Posterior vena cava (tissue), 2 donors: ENCODE measurements at regions not wholly inside any gene's neighbourhood (a gene's known extent, or its start where the extent isn't known, plus 50 kb on each side); places are given as distances from the start of the nearest gene placed in this dataset.
"Not testable (repeated sequence)": the region's sequence is repeated elsewhere in the genome, so short reads cannot be mapped to it uniquely, and the experiment has no call there.

Experiments
- DNase-seq: peaks from one replicate; pipeline ENCODE4 v3.0.0-alpha.2; 2020; ENCODE audit warnings: low spot score
- intact Hi-C, 2 donors: fragments of 100-400 bp; cut with DNase I; formaldehyde crosslinking; loops; one replicate each; pipeline versions ENCODE4 v1.14.1 to v1.14.2; 2022 to 2023
- donor health status: DM: yes; HTN: yes; CAD: no.
- donor health status: DM: yes; HTN: yes; CAD: no.

DNA sequence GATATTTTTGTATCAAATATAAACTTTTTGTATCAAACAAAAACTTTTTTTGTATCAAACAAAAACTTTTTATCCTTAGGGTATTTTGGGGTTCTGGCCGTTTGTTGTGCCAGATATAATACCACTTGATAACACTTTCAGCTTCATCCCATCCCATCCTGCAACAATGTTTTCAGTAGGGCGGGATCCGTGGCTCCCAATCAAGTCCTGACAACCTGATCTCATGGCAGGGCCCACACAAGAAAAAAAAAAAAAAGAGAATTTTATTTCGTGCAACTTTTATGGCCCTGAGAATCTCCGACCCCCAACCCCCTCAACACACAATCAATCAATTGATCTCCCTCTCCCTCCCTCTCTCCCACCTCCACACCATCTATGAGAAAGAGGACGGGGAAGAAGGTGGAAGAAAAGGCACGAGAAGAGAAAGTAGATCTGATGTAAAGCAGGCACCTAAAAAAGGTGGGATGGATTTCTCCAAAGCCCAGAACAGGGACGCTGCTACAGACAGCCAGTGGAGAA is 4749.6 kb upstream of the OR11H1 start:
- intact Hi-C loops, result no loop called here
- no peak for DNase-seq

- DNase-seq, intact Hi-C loops: not testable (repeated sequence)
Measured at GRCh38 chr22:10779200-10779599, 4748.8 kb upstream of the OR11H1 start.

DNA sequence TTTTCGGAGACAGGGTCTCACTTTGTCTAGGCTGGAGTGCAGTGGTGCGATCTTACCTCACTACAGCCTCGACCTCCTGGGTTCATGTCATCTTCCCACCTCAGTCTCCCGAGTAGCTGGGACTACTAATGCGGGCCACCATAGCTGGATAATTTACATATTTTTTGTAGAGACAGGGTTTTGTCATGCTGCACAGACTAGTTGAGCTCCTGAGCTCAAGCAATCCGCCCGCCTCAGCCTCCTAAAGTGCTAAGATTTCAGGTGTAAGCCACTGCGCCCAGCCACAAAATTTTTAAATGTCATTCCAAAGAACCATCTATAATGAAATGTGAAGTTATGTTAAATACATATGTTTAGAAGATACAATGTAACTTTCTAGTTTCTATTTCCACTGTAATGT is 4747.7 kb upstream of the OR11H1 start:
- intact Hi-C loops, result no loop called here
- no peak for DNase-seq

DNA sequence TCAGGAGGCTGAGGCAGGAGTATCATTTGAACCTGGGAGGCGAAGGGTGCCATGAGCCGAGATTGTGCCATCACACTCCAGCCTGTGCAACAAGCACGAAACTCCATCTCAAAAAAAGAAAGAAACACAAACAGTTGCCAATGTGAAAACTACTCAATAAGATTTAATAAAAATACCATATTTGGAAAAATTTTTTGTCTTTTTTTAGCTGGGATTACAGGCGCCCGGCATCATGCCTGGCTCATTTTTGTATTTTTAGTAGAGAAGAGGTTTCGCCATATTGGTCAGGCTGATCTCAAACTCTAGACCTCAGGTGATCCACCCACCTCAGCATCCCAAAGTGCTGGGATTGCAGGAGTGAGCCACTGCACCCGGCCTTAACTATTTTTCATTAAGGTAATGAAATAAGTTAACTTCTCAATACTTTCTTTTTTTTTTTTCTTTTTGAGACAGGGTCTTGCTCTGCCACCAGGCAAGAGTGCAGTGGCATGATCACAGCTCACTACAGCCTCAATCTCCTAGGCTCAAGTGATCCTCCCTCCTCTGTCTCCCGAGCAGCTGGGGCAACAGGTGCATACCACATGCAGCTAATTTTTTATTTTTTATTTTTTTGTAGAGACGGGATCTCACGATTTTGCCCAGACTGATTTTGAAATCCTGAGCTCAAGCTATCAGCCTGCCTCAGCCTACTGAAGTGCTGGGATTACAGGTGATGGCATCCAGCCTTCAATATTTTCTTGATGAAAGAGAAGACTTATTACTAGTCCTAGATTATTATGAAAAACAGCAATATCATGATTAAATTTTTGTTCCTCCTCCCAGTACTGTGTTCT is 4746.2 kb upstream of the OR11H1 start:
- intact Hi-C loops, result no loop called here
- DNase-seq, result no peak
